Effector CD8-positive, alpha-beta T cell (primary cell): ENCODE measurements at regions not wholly inside any gene's neighbourhood (a gene's known extent, or its start where the extent isn't known, plus 50 kb on each side); places are given as distances from the start of the nearest gene placed in this dataset.
"Not testable (repeated sequence)": the region's sequence is repeated elsewhere in the genome, so short reads cannot be mapped to it uniquely, and the experiment has no call there.

Experiments used
- DNase-seq: peaks from one replicate; lab custom pipeline; 2025; lab: John Stamatoyannopoulos, UW

GRCh38 chr1:166305371-166305770 lies 138.6 kb upstream of the FAM78B start:
- DNase-seq: no peak

- DNase-seq: no peak
These were observed 140.7 kb upstream of the FAM78B start for GRCh38 chr1:166307261-166308188.

GRCh38 chr1:166316306-166316705 lies 149.5 kb upstream of the FAM78B start:
- not testable (repeated sequence) for DNase-seq

GRCh38 chr1:166322470-166322869 lies 155.7 kb upstream of the FAM78B start:
- DNase-seq: no peak

DNA sequence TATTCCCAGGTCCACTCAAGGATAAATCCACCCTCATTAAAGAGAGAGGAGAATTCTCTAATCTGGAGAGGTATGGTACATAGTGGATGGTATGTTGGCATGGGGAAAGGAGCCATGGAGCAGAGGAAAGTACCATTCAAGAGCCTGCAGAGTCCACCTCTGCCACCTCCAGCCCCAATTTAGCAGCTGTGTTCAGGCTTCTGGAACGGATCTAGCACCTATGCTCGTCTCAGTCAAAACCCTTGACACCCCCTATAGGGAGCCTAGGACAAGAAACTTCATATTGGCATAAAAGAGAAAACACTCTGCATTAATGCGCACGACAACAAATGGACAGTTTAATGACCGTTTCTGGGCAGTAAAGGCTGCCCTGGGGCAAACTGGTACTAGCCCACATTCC lies 161.1 kb upstream of the FAM78B start:
- DNase-seq: no peak

GRCh38 chr1:166328956-166329355 lies 162.2 kb upstream of the FAM78B start:
- no peak for DNase-seq

DNA sequence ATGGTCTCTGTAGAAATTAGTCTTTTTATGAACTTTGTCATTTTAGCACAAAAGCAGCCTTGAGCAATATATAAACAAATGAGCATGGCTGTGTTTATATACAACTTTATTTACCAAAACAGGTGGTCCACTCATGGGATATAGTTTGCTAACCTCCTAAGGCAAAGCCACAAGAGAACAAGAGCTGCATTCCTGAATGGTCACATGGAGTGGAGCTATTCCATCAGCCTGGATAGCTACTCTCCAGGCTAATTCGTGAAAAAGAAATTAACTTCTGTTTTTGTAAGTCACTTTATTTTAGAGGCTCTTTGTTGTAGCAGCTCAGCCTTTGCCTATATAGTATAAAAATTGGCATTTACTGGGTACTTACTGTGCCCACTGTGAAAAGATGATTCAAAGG lies 163.3 kb upstream of the FAM78B start:
- no peak for DNase-seq

DNA sequence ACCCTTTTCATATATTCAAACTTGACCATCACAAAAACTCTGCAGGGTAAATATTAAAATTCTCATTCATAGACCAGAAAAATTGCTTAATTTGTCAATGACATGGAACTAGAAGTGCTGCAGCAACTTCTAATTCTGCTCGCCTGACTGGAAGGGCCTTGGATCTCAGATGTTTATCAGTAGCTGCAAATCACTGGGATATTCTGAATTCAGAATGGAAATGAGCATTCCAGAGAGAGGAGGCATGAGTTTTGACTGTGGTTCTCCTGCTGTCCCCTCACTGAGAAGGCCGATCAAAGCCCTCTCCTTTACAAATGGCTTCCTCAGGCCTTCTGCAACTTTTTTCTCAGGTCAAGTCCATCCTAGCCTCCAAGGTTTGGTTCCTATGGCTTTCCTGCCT lies 171.3 kb upstream of the FAM78B start:
- DNase-seq: no peak

- no peak for DNase-seq
These were observed 173.9 kb upstream of the FAM78B start for GRCh38 chr1:166340709-166341108.

DNA sequence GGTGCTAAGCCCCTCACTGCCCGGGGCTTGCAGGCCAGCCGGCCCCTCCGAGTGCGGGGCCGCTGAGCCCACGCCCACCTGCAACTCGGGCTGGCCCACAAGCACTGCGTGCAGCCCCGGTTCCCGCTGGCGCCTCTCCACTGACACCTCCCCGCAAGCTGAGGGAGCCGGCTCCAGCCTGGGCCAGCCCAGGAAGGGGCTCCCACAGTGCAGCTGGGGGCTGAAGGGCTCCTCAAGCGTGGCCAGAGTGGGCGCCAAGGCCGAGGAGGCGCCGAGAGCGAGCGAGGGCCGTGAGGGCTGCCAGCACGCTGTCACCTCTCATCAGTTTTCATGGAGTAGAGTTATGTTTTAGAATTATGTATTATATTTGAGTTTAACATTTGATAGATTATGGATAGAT lies 176.5 kb upstream of the FAM78B start:
- no peak for DNase-seq

GRCh38 chr1:166350490-166350889 lies 183.7 kb upstream of the FAM78B start:
- no peak for DNase-seq

- no peak for DNase-seq
These were observed 184.9 kb upstream of the FAM78B start for GRCh38 chr1:166351676-166352075.

- DNase-seq: no peak
These were observed 186.4 kb upstream of the FAM78B start for GRCh38 chr1:166353213-166353612.

DNA sequence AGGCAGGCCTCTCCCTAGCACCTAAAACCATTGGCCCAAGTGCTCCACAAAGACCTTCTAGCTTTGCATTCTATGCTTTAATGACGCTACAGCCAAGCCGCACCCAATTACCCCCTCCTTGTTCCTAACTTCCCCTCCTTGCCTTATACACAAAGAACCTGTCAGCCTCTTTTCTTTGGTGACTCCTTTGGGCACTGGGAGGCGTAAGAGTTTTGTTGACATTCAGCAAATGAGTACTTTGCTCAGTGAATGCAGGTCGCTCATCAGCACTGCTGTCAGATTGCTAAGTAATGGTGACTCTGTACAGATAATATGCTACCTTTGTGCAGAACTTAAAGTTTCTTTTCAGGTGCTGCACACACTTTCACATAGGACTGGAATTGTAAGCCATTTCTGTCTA lies 187.6 kb upstream of the FAM78B start:
- no peak for DNase-seq

- DNase-seq: no peak
These were observed 198.3 kb upstream of the FAM78B start for GRCh38 chr1:166365081-166365480.

GRCh38 chr1:166368030-166368429 lies 201.2 kb upstream of the FAM78B start:
- DNase-seq: no peak

- DNase-seq: no peak
These were observed 211.1 kb upstream of the FAM78B start for GRCh38 chr1:166377896-166378295.

GRCh38 chr1:166378805-166379204 lies 212.0 kb upstream of the FAM78B start:
- no peak for DNase-seq

DNA sequence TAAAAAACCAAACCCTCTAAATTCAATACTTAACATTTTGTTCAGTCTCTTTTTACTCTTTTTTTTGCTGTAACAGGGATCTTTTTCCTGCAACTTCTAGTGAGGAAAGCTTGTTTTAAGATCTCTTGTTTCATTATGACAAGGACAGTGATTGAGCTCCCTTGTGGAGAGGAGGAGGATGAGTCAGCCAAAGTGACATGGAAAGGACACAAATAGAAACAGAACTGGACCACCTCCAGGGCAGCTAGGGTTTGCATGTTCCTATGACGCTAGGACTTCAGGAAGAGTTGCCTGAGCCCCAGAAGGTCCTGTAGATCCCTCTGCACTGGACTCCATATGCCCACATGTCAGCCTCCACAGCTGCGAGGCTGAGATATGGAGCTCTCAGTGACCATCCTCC lies 212.6 kb upstream of the FAM78B start:
- no peak for DNase-seq

DNA sequence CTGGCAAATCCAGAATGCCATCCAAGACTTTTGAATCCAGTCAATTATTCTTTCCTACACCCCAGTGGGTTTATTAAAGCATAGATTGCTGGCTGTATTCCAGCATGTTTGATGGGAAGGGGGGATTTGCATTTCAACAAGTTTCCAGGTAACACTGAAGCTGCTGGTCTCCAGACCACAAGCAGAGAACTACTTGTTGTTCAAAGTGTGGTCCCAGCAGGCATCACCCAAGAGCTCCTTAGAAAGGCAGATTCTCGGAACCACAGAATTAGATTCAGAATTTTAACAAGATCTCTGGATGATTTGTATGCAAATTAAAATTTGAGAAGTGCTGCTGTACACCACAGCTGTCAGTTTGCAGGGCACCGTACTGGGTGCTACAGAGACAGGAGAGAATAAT lies 216.3 kb upstream of the FAM78B start:
- DNase-seq: no peak

DNA sequence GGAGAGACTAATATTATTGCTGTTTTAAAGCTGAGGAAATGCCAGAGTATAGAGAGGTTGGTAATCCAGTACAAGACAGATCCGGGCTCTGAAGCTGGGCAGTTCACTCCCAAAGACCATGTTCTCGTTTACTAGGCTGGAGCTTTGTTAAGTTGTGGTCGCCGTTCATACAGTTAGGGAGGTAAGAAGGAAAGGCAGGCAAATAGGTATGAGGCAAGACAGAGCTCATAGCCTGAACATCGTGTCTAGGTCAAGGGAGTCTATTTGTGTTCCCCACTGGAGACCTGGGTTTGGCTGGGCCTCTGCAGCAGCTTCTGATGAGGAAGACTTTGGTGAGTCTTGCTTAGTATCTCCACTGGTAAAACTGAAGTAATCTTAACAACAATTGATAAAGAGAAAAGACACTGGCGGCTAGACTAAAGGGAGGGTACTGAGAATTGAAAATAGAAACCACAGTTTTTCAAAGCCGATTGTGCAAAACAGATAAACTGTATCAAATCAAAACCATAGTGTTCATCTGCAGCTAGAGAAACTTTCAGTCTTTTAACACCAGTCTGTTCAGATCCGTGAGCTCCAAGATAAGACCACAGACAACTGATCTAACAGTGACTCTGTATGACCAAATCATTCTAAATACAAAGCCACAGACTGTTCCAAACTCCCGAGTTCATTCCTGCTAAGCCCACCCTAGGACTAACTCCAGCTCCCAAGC lies 217.0 kb upstream of the FAM78B start:
- DNase-seq: no peak

DNA sequence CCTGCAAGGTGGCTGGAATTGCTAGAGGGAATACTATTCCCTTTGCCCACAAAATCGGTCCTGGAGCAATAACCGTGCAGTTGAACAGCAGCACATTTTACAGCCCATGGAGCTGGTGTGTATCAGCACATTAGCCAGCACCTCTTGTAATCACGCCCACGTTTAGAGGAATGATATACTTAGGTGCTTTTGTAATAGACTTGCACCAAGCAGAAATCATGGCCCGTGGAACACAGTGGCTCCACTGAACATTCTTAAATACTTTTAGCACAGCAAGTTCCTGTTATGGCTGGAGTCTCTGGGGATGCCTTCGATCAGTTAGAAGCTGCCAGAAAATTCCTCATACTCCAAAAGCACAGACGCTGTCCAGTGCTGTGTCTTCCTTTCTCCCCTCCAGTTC lies 218.1 kb upstream of the FAM78B start:
- no peak for DNase-seq

GRCh38 chr1:166390366-166391033 lies 223.7 kb upstream of the FAM78B start:
- no peak for DNase-seq
